ENCODE measurements at regions not wholly inside any gene's neighbourhood (a gene's known extent, or its start where the extent isn't known, plus 50 kb on each side); places are given as distances from the start of the nearest gene placed in this dataset.
"Not testable (repeated sequence)": the region's sequence is repeated elsewhere in the genome, so short reads cannot be mapped to it uniquely, and the experiment has no call there.

DNA sequence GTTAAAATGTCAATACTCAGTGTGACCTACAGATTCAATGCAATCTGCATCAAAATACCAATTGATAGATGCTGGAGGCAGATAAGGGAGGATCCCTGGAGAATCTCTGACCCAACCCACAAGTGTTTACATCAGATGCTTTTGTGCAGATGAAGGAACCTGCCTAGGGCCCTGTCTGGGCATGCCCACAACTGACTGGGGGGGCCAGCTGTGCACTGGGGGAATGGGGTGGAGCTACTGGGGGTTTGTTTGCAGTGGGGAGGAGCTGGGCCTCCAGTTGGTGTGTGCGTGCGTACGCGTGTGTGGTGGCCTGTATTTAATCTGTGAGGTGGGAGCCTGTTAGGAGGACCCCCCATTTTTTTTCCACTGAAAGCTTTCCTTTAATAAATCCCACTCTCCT is 244.9 kb downstream of the TRIM36 start:
- ATAC-seq (replicated peaks) = no peak
- no peak overlapping the region for H3K4me3 Mint-ChIP-seq
- H3K4me1 Mint-ChIP-seq = no peaks in the 10 kb centered on the region

DNA sequence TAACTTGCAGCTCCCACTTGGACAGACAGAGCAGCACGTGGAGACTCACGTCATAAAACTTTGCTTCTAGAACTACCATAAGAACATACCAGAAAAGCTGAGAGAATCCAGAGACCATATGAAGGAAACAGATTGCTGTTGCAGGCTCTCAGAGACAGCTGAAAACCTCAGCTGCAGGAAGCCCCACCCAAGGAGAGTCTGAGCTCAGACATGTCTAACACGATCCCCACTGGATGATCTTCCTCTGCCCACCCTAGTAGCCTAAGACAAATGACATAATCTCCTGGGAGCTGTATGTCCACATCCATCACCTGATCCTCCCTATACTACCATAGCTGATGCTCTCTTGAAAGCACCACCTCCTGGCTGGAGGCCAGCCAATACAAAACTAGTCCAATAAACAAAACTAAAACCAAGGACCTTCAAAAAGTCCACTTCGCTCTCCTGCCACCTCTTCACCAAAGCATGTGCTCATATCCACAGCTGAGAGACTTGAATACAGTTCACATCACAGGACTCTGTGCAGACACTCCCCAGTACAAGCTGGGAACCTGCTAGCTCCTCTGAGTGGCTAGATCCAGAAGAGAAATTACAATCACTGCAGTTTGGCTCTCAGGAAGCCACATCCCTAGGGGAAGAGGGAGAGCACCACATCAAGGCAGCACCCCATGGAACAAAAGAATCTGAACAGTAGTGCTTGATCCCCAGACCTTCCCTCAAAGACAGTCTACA is 257.4 kb downstream of the TRIM36 start:
- no peaks in the 10 kb centered on the region for H3K4me1 Mint-ChIP-seq
- H3K9me3 Mint-ChIP-seq = peaks cover 12% of the 10 kb centered on the region
- H3K4me3 Mint-ChIP-seq = no peak overlapping the region
- ATAC-seq (replicated peaks) = no peak
- no peak overlapping the region for H3K27ac Mint-ChIP-seq
- no peaks in the 10 kb centered on the region for H3K36me3 Mint-ChIP-seq (ENCODE audit: low read depth)
- no peaks in the 10 kb centered on the region for H3K27me3 Mint-ChIP-seq

More for the DNA sequence above, 244.9 kb downstream of the TRIM36 start:
- H3K27me3 Mint-ChIP-seq = peaks cover 3% of the 10 kb centered on the region
- no peak overlapping the region for H3K27ac Mint-ChIP-seq
- H3K36me3 Mint-ChIP-seq (ENCODE audit: low read depth) = no peaks in the 10 kb centered on the region
- peaks cover 4% of the 10 kb centered on the region for H3K9me3 Mint-ChIP-seq

DNA sequence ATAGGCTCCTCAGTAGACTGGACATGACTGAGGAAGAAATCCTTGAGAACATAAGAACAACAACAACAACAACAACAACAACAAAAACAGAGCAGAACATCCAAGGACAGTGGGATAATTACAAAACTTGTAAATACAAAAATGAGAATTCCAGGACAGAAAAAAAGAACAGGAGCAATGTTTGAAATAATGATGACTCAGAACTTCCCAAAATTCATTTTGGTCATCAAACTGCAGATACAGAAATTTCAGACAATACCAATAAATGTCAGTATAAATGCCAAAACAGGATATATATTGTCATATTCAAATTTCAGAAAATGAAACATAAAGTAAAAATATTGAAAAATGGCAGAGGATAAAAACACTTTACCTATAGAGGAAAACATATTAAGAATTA is 259.0 kb downstream of the TRIM36 start:
- H3K4me3 Mint-ChIP-seq = no peak overlapping the region

DNA sequence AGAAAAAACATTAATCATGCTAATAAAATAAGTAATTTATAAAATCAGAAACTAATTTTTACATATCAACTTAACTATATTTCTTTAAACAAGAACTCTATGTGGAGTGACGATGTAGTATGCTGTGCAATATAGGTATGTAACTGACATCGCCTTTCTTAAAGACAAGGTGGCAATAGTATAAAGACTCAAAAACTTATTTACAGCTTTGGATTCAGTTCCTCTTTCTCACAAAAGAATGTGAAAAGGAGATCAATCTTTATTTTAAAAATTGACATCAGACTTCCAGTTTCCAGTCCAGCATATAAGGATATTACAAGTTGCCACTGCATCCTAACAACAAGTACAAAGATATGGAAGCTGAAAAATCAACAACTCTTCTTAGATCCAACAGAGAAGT is 260.3 kb downstream of the TRIM36 start:
- Mint-ChIP-seq H3K9me3 (peaks cover 24% of the 10 kb centered on the region), H3K4me1 (no peaks in the 10 kb centered on the region), H3K4me3 (no peak overlapping the region), H3K27me3 (no peaks in the 10 kb centered on the region), H3K36me3 (ENCODE audit: low read depth) (no peaks in the 10 kb centered on the region), H3K27ac (no peak overlapping the region)
- ATAC-seq (replicated peaks) = no peak

More for the DNA sequence above, 259.0 kb downstream of the TRIM36 start:
- Mint-ChIP-seq H3K27ac (no peak overlapping the region), H3K9me3 (peaks cover 19% of the 10 kb centered on the region), H3K4me1 (no peaks in the 10 kb centered on the region), H3K27me3 (no peaks in the 10 kb centered on the region), H3K36me3 (ENCODE audit: low read depth) (no peaks in the 10 kb centered on the region)
- no peak for ATAC-seq (replicated peaks)

DNA sequence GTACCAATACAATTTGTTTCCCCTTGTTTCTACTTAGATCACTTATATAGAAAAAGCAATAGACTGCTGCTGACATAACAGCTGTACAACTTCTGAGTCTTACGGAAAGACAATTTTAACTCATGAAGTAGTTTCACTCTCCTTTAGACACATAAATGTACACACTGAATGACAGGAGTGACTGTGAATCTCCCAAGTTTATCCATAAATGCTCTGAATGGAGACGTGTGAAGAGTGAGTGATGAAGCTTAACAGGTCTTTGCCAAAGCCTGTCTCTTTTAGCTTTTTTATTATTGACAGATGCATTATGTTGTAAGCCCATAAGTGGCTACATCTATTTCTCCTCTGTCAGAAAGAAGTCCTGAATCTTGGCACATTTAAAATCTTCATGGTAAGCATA is 265.9 kb downstream of the TRIM36 start:
- ATAC-seq (replicated peaks) = no peak
- Mint-ChIP-seq H3K9me3 (peaks cover 14% of the 10 kb centered on the region), H3K27ac (no peak overlapping the region)

DNA sequence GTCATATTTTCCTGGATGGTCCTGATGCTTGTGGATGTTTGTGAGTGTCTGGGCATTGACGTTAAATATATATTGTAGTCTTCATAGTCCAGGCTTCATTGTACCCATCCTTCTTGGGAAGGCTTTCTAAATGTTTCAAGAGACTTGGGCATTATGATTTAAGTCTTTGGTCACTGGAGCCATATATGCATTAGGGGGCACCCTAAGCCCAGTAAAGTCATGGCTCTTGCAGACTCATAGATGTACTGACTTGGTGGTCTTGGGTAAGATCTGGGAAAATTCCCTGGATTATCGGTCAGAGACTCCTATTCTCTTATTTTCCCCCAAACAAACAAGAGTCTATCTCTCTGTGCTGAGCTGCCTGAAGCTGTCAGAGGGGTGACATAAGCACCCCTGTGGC is 271.1 kb downstream of the TRIM36 start:
- no peaks in the 10 kb centered on the region for H3K27me3 Mint-ChIP-seq
- ATAC-seq (replicated peaks) = no peak
- no peak overlapping the region for H3K4me3 Mint-ChIP-seq

More for the DNA sequence above, 265.9 kb downstream of the TRIM36 start:
- no peaks in the 10 kb centered on the region for H3K36me3 Mint-ChIP-seq (ENCODE audit: low read depth)
- H3K4me3 Mint-ChIP-seq = no peak overlapping the region
- H3K4me1 Mint-ChIP-seq = no peaks in the 10 kb centered on the region
- no peaks in the 10 kb centered on the region for H3K27me3 Mint-ChIP-seq

DNA sequence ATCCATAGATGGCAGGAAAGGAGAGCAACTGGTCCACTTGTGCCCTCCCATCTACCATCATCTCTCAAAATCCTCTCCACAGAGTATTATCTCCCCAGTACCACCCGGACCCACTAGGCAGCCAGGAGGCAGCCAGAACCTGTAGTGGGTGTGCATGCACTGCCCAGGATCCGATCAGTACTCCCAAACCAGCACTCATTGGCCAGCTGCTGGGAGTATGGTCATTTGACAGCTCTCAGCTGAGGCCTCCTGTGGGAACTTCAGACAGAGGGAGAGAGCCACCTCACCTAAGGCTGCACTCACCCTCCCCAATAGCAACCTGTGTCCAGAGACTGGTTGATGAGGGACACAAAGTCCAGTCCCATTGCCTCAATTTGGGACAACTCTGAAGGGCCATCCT is 286.0 kb downstream of the TRIM36 start:
- Mint-ChIP-seq H3K4me3 (no peak overlapping the region), H3K4me1 (no peaks in the 10 kb centered on the region), H3K27me3 (no peaks in the 10 kb centered on the region), H3K9me3 (peaks cover 9% of the 10 kb centered on the region), H3K36me3 (ENCODE audit: low read depth) (no peaks in the 10 kb centered on the region), H3K27ac (no peak overlapping the region)
- ATAC-seq (replicated peaks) = no peak

More for the DNA sequence above, 271.1 kb downstream of the TRIM36 start:
- Mint-ChIP-seq H3K9me3 (peaks cover 4% of the 10 kb centered on the region), H3K27ac (no peak overlapping the region), H3K4me1 (no peaks in the 10 kb centered on the region), H3K36me3 (ENCODE audit: low read depth) (no peaks in the 10 kb centered on the region)

DNA sequence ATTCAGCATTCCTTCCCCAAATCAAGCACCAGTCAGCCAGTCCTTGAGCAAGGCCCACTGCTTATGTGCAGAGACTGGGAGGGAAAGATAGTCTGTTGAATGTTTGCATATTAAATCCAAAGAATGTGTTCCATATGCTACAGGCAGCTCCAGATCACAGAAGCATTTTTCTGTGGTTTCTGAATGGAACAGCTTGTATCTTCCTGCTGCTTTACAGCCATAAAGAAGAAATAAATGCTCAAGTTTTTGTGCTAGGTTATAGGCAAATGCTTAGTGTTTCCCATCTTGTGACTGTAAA is 310.3 kb downstream of the TRIM36 start:
- H3K27ac Mint-ChIP-seq = no peak overlapping the region
- H3K4me1 Mint-ChIP-seq = no peaks in the 10 kb centered on the region
- no peaks in the 10 kb centered on the region for H3K36me3 Mint-ChIP-seq (ENCODE audit: low read depth)
- no peaks in the 10 kb centered on the region for H3K9me3 Mint-ChIP-seq
- H3K4me3 Mint-ChIP-seq = no peak overlapping the region
- ATAC-seq (replicated peaks) = no peak
- no peaks in the 10 kb centered on the region for H3K27me3 Mint-ChIP-seq

DNA sequence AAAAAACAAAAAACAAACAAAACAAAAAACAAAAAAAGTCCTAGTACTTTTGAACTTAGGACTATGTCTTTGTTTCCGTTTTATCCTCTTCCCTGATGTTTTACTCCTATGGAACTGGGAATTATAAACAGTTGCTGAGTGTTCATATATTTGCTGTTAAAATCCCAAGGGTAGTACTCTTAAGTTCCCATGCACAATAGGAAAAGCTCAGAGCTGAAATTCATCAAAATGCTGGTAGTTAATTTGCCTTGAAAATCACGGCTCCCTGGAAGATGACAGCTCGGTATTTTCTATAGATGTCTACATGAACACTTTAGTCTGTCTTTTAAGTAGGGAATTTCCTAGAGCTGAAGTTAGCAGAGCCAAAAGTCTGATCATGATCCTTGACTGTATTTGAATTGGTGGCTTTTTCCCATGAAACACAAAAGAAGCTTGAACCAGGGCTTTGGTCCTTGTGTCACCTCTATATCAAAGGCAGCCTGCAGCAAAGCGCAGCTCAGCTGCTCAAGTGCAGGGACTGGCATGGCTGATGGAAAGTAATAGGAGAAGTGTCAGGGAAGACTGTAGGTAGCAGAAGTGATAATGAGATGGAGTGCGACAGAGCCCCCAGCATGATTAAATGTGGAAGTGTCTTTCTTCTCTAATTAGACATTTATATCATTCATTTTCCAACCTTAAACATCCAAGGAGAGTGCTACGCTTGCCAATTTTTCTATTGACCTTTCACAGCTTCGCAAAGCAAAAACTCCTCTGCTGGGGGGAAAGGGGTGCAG is 310.9 kb downstream of the TRIM36 start:
- Mint-ChIP-seq H3K4me3 (no peak overlapping the region), H3K36me3 (ENCODE audit: low read depth) (no peaks in the 10 kb centered on the region), H3K27me3 (no peaks in the 10 kb centered on the region), H3K4me1 (no peaks in the 10 kb centered on the region), H3K9me3 (peaks cover 4% of the 10 kb centered on the region), H3K27ac (no peak overlapping the region)
- no peak for ATAC-seq (replicated peaks)

DNA sequence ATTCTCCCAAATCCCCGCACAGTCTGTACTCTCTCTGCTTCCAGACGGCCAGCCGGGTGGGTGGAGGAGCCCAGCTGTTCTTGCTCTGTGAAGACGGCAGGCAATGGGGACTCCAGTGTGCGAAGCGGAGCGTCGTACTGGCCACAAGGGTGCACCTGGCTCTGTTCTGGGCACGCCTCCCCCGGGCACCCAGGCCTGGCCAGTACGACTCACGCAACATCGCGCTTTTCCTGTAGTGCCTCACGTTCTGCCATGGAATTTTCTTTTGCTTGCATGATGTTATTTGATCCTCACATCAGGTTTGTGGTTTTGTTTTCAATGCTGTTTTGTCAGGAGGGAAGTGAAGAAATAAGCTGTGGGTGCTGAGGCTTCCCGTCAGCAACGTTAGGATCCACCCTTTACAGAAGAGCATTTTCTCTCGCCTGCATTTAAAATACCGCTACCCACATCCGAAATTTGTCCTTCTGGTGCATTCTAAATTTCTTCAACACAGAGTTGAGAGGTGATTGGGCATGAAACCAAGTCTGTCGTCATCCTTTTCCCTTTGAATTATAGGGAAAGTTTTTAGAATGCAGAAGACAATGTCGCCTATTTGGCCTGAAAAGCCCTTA is 311.7 kb downstream of the TRIM36 start:
- H3K36me3 Mint-ChIP-seq (ENCODE audit: low read depth) = no peaks in the 10 kb centered on the region
- no peak overlapping the region for H3K4me3 Mint-ChIP-seq
- no peak for ATAC-seq (replicated peaks)

DNA sequence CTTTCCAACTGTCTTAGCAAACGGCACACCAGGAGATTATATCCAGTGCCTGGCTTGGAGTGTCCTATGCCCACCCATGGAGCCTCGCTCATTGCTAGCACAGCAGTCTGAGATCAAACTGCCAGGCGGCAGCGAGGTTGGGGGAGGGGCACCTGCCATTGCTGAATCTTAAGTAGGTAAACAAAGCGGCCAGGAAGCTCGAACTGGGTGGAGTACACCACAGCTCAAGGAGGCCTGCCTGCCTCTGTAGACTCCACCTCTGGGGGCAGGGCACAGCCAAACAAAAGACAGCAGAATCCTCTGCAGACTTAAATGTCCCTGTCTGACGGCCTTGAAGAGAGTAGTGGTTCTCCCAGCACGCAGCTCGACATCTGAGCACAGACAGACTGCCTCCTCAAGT is 325.0 kb downstream of the TRIM36 start:
- not testable (repeated sequence) for H3K27me3 Mint-ChIP-seq; H3K9me3 Mint-ChIP-seq; H3K4me3 Mint-ChIP-seq; H3K4me1 Mint-ChIP-seq; ATAC-seq (replicated peaks); H3K27ac Mint-ChIP-seq; H3K36me3 Mint-ChIP-seq (ENCODE audit: low read depth)

More for the DNA sequence above, 311.7 kb downstream of the TRIM36 start:
- Mint-ChIP-seq H3K27ac (no peak overlapping the region), H3K9me3 (peaks cover 10% of the 10 kb centered on the region), H3K27me3 (no peaks in the 10 kb centered on the region), H3K4me1 (no peaks in the 10 kb centered on the region)

DNA sequence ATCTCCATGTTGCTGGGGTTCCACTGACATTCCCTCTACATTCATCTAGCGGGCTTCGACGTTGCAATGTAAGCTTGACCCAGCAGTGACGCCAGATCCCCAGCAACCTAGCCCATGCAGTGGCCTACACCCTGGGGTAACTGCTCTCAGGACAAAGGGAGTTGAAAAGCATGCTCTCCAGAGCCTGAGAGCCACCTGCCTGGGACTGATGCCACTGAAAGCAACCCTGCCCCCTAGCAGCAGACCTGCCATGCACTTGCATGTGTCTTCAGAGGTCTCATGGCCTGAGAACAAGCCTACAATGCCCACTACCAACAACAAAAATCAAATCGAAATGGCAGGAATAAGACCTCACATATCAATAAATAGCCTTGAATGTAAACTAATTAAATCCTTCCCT is 330.3 kb downstream of the TRIM36 start:
- no peaks in the 10 kb centered on the region for H3K27me3 Mint-ChIP-seq
- ATAC-seq (replicated peaks) = no peak
- no peaks in the 10 kb centered on the region for H3K4me1 Mint-ChIP-seq
- H3K4me3 Mint-ChIP-seq = no peak overlapping the region
- no peaks in the 10 kb centered on the region for H3K36me3 Mint-ChIP-seq (ENCODE audit: low read depth)
- H3K27ac Mint-ChIP-seq = no peak overlapping the region
- H3K9me3 Mint-ChIP-seq = peaks cover 4% of the 10 kb centered on the region

DNA sequence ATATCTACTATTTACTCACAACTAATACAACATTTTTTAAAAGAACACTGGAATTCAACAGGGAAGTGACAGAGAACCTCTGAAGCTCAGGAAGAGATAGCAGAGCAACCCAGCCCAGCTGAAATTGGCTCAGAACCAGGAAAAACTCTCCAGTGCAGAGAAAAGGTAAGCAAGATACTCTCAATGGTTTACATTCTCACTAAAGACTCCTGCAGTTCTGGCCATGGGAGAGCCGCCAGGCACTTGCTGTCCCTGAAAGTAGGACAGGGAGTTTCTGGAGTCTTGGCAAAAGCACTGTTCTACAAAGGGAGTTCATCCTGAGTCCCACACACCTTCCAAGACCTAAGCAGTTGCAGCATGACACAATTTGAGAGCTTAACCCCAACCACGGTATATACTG is 330.8 kb downstream of the TRIM36 start:
- Mint-ChIP-seq H3K36me3 (ENCODE audit: low read depth) (no peaks in the 10 kb centered on the region), H3K4me3 (no peak overlapping the region), H3K27me3 (no peaks in the 10 kb centered on the region), H3K27ac (no peak overlapping the region), H3K9me3 (peaks cover 4% of the 10 kb centered on the region), H3K4me1 (no peaks in the 10 kb centered on the region)
- ATAC-seq (replicated peaks) = no peak

DNA sequence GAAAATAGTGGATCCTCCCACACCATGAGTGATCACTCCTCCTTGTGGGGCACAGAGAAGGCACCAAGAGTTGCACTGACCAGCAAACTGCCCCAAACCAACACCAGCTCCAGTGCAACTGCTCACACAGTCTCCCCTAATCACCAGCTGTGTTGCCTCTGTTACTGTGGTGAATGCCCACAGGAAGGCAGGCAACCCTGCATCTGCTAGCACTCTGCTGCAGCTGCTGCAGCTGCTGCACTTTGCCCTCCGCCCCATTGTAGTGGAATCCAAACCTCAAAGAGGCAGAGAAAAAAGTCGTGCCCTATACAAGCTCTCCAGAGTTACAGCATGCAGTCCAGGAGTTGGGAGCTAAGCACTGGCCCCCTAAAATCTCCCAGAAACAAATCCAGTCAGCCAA is 339.6 kb downstream of the TRIM36 start:
- H3K27me3 Mint-ChIP-seq = no peaks in the 10 kb centered on the region
- H3K36me3 Mint-ChIP-seq (ENCODE audit: low read depth) = no peaks in the 10 kb centered on the region
- H3K9me3 Mint-ChIP-seq = peaks cover 3% of the 10 kb centered on the region
- H3K4me1 Mint-ChIP-seq = no peaks in the 10 kb centered on the region
- no peak overlapping the region for H3K4me3 Mint-ChIP-seq
- no peak overlapping the region for H3K27ac Mint-ChIP-seq
- ATAC-seq (replicated peaks) = no peak

DNA sequence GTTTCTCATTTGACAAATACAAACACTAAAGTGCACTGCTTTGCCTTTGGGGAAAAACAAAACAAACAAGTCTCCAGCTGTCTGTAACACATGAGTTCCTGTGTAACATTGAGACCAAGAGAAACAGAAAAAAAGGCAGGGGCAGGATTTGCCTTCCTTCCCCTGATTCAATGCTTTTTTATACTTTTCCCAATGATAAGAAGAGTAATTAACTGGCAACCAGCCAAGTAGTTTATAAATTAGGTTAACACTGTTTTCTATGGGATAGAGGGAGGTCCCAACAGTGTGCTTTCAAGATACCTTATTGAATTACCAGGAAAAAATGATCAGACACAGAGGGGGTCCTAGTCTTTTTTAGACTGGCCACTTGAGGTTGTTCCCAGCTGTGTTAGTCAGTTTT is 346.8 kb downstream of the TRIM36 start:
- Mint-ChIP-seq H3K4me3 (no peak overlapping the region), H3K4me1 (no peaks in the 10 kb centered on the region), H3K9me3 (peaks cover 7% of the 10 kb centered on the region), H3K27me3 (no peaks in the 10 kb centered on the region), H3K36me3 (ENCODE audit: low read depth) (no peaks in the 10 kb centered on the region), H3K27ac (no peak overlapping the region)
- no peak for ATAC-seq (replicated peaks)

Measured in activated T-helper 17 cell treated with anti-CD3 and anti-CD28 coated beads, Interleukin-2, amount 50 U/mL, for 72 hours (primary cell).